A204.1 (cell line): ENCODE measurements at regions not wholly inside any gene's neighbourhood (a gene's known extent, or its start where the extent isn't known, plus 50 kb on each side); places are given as distances from the start of the nearest gene placed in this dataset.

Source experiments
- FAIRE-seq: peaks from 2 replicates; lab custom pipeline; 2012; peaks lifted over from hg19 to GRCh38; lab: Jason Lieb, UNC

- no peak for FAIRE-seq
Observed at GRCh38 chr3:76698136-76698706, 341.7 kb upstream of the ROBO2 start.

GRCh38 chr3:76699846-76700245 lies 340.1 kb upstream of the ROBO2 start:
- FAIRE-seq = no peak

- FAIRE-seq = no peak
Observed at GRCh38 chr3:76700323-76700722, 339.6 kb upstream of the ROBO2 start.

- no peak for FAIRE-seq
Observed at GRCh38 chr3:76702676-76703075, 337.2 kb upstream of the ROBO2 start.

GRCh38 chr3:76715426-76715825 lies 324.5 kb upstream of the ROBO2 start:
- no peak for FAIRE-seq

GRCh38 chr3:76723366-76723765 lies 316.5 kb upstream of the ROBO2 start:
- no peak for FAIRE-seq

- no peak for FAIRE-seq
Observed at GRCh38 chr3:76724075-76724474, 315.8 kb upstream of the ROBO2 start.

GRCh38 chr3:76724706-76725105 lies 315.2 kb upstream of the ROBO2 start:
- no peak for FAIRE-seq

- no peak for FAIRE-seq
Observed at GRCh38 chr3:76726034-76726433, 313.9 kb upstream of the ROBO2 start.

GRCh38 chr3:76728426-76728825 lies 311.5 kb upstream of the ROBO2 start:
- FAIRE-seq = no peak

- FAIRE-seq = no peak
Observed at GRCh38 chr3:76731471-76731870, 308.4 kb upstream of the ROBO2 start.

GRCh38 chr3:76733073-76733759 lies 306.7 kb upstream of the ROBO2 start:
- FAIRE-seq = no peak

GRCh38 chr3:76735152-76735551 lies 304.7 kb upstream of the ROBO2 start:
- no peak for FAIRE-seq

GRCh38 chr3:76753599-76753998 lies 286.3 kb upstream of the ROBO2 start:
- FAIRE-seq = peak; percentile 21

GRCh38 chr3:76754247-76754646 lies 285.7 kb upstream of the ROBO2 start:
- FAIRE-seq = no peak

GRCh38 chr3:76756577-76756976 lies 283.3 kb upstream of the ROBO2 start:
- no peak for FAIRE-seq

- no peak for FAIRE-seq
Observed at GRCh38 chr3:76760336-76760735, 279.6 kb upstream of the ROBO2 start.

- no peak for FAIRE-seq
Observed at GRCh38 chr3:76765511-76765910, 274.4 kb upstream of the ROBO2 start.

- no peak for FAIRE-seq
Observed at GRCh38 chr3:76768912-76769311, 271.0 kb upstream of the ROBO2 start.

- no peak for FAIRE-seq
Observed at GRCh38 chr3:76776927-76777326, 263.0 kb upstream of the ROBO2 start.

- FAIRE-seq = no peak
Observed at GRCh38 chr3:76788206-76788605, 251.7 kb upstream of the ROBO2 start.

GRCh38 chr3:76789237-76789636 lies 250.7 kb upstream of the ROBO2 start:
- FAIRE-seq = no peak

GRCh38 chr3:76811418-76811817 lies 228.5 kb upstream of the ROBO2 start:
- no peak for FAIRE-seq

GRCh38 chr3:76812649-76813242 lies 227.2 kb upstream of the ROBO2 start:
- FAIRE-seq = no peak
